DND-41 (cell line): ENCODE measurements at regions not wholly inside any gene's neighbourhood (a gene's known extent, or its start where the extent isn't known, plus 50 kb on each side); places are given as distances from the start of the nearest gene placed in this dataset.

Source experiments
- ATAC-seq: fragments of 200-7000 bp; cut with Tn5 transposase; 3 replicates; pipeline ENCODE4 v1.9.1; 2021; ENCODE audit warnings: low read depth; ENCODE audit not compliant: insufficient read depth
- DNase-seq: peaks from one replicate; pipeline ENCODE4 v3.0.0-alpha.2; 2020
- H2AFZ ChIP-seq: 2 replicates; pipeline ENCODE4 v1.6.0; 2012; ENCODE audit warnings: low read depth, low read length
- H3K27ac ChIP-seq: 2 replicates; pipeline ENCODE4 v1.5.1; 2012; ENCODE audit warnings: low read length, inconsistent platforms
- H3K27me3 ChIP-seq: fragments of 200-600 bp; sonication (generic); 2 replicates; pipeline ENCODE4 v1.6.0; 2012; ENCODE audit warnings: low read length, mild to moderate bottlenecking, inconsistent platforms; ENCODE audit not compliant: insufficient read depth, poor library complexity
- H3K36me3 ChIP-seq: 2 replicates; pipeline ENCODE4 v1.5.1; 2012; ENCODE audit warnings: low read length, inconsistent platforms; ENCODE audit not compliant: insufficient read depth
- H3K4me1 ChIP-seq: 2 replicates; pipeline ENCODE4 v1.5.1; 2012; ENCODE audit warnings: mild to moderate bottlenecking, low read length; ENCODE audit not compliant: insufficient read depth
- H3K4me2 ChIP-seq: 2 replicates; pipeline ENCODE4 v1.6.0; 2012; ENCODE audit warnings: mild to moderate bottlenecking, moderate library complexity, low read length, inconsistent platforms; ENCODE audit not compliant: insufficient read depth
- H3K4me3 ChIP-seq, 2 experiments: fragments of 200-600 bp in 1 of 2; shearing (Covaris generic) in 1 of 2; 2 replicates each; pipeline ENCODE4 v1.5.1; 2012 to 2016; ENCODE audit warnings: inconsistent platforms in 2 of 2, low read length in 2 of 2, mild to moderate bottlenecking in 2 of 2, low read depth in 1 of 2, moderate library complexity in 1 of 2
- H3K79me2 ChIP-seq: 2 replicates; pipeline ENCODE4 v1.6.0; 2012; ENCODE audit warnings: low read length, inconsistent platforms; ENCODE audit not compliant: insufficient read depth
- H3K9ac ChIP-seq: 2 replicates; pipeline ENCODE4 v1.6.0; 2012; ENCODE audit warnings: low read depth, mild to moderate bottlenecking, inconsistent platforms, low read length, moderate library complexity
- H3K9me3 ChIP-seq: 2 replicates; pipeline ENCODE4 v1.5.1; 2012; ENCODE audit warnings: low read length, moderate library complexity, mild to moderate bottlenecking, inconsistent platforms; ENCODE audit not compliant: insufficient read depth, severe bottlenecking
- H4K20me1 ChIP-seq: 2 replicates; pipeline ENCODE4 v1.6.0; 2012; ENCODE audit warnings: low read length; ENCODE audit not compliant: insufficient read depth
- EZH2 ChIP-seq: IDR thresholded peaks from 3 replicates; pipeline ENCODE4 v1.6.1; 2012; ENCODE audit warnings: borderline replicate concordance, low read depth, mild to moderate bottlenecking, moderate library complexity, low read length, inconsistent platforms; ENCODE audit not compliant: severe bottlenecking
- TF ChIP-seq, protein P1 (sequence below): IDR thresholded peaks from 2 replicates; pipeline ENCODE4 v1.5.1; 2012; ENCODE audit warnings: borderline replicate concordance, low read length, moderate library complexity, mild to moderate bottlenecking; ENCODE audit not compliant: poor library complexity, severe bottlenecking; ENCODE audit errors: extremely low read depth

DNA sequence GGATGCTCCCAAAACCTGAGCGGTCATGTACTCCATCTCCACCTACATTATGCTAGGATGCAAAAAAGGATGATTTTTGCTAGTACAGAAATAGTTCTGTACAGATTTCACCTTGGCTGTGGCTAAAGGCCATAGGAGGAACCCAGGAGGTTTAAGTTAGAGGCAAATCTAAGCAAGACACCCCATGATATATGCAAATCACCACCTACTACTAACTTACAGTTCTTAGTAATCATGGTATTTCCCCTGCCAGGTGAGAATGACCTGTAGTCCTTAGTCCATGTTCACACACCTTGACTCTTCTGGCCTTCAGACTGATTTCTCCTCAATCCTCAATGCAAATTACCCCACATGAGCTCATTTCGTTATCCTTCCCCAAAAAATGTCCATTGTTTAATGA lies 154.2 kb downstream of the IMPG2 start:
- Histone ChIP-seq H3K4me2 (no peak overlapping the region), H3K4me3 (no peak overlapping the region), H3K9me3 (no peaks in the 10 kb centered on the region), H3K79me2 (no peaks in the 10 kb centered on the region), H4K20me1 (no peaks in the 10 kb centered on the region), H3K27me3 (no peaks in the 10 kb centered on the region), H3K27ac (no peak overlapping the region), H3K9ac (no peak overlapping the region), H3K36me3 (no peaks in the 10 kb centered on the region), H2AFZ (no peak overlapping the region), H3K4me1 (no peaks in the 10 kb centered on the region)
- TF ChIP-seq, protein P1, sequence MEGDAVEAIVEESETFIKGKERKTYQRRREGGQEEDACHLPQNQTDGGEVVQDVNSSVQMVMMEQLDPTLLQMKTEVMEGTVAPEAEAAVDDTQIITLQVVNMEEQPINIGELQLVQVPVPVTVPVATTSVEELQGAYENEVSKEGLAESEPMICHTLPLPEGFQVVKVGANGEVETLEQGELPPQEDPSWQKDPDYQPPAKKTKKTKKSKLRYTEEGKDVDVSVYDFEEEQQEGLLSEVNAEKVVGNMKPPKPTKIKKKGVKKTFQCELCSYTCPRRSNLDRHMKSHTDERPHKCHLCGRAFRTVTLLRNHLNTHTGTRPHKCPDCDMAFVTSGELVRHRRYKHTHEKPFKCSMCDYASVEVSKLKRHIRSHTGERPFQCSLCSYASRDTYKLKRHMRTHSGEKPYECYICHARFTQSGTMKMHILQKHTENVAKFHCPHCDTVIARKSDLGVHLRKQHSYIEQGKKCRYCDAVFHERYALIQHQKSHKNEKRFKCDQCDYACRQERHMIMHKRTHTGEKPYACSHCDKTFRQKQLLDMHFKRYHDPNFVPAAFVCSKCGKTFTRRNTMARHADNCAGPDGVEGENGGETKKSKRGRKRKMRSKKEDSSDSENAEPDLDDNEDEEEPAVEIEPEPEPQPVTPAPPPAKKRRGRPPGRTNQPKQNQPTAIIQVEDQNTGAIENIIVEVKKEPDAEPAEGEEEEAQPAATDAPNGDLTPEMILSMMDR: no peak
- no peak for TF ChIP-seq EZH2
- ATAC-seq (no peak), DNase-seq (no peak)

DNA sequence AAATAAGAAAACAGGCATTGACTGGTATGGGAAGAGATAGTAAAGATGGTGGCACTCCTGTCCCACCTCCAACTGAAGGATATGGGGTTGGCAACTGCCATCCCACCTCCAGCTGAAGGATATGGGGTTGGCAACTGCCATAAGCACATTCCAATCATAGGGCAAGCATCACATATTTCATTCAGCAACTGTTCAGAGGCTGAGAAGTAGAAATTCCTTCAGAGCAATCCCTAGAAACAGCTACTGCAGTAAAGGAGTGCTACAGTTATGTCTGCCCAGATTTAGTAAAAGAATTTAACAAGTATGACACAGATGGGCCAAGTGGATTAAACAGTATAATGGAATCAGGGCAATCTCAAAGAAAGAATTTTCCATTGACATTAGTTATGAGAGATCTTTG lies 156.8 kb downstream of the IMPG2 start:
- Histone ChIP-seq H3K27me3 (no peaks in the 10 kb centered on the region), H3K4me1 (no peaks in the 10 kb centered on the region), H3K9ac (no peak overlapping the region), H3K36me3 (no peaks in the 10 kb centered on the region), H3K27ac (no peak overlapping the region), H4K20me1 (no peaks in the 10 kb centered on the region), H3K79me2 (no peaks in the 10 kb centered on the region), H3K9me3 (no peaks in the 10 kb centered on the region), H3K4me3 (no peak overlapping the region), H3K4me2 (no peak overlapping the region), H2AFZ (no peak overlapping the region)
- TF ChIP-seq, protein P1: no peak
- TF ChIP-seq EZH2: no peak
- no peak for ATAC-seq
- DNase-seq: no peak

DNA sequence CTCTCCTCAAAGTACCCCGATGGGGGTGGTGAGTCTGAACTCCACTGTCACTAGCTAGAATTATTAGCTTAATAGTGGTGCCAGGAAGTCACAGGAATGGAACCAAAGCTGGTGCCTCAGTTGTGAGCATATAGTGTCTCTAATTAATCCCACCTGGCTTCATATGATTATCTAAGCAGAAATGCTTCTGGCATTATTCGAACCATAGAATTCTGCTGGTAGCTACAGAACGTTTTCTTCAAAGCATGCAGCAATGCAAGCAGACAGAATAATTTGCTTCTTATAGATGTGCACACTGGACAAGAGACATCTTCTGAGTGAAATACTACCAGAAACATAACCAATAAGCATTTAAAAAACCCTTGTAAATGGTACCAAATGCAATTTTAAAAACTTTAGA lies 160.9 kb downstream of the IMPG2 start:
- peaks cover 5% of the 10 kb centered on the region for H3K27me3 ChIP-seq
- no peak for ATAC-seq
- no peaks in the 10 kb centered on the region for H3K36me3 ChIP-seq
- H3K9me3 ChIP-seq: no peaks in the 10 kb centered on the region
- H3K4me1 ChIP-seq: no peaks in the 10 kb centered on the region
- H3K4me3 ChIP-seq: no peak overlapping the region
- H3K79me2 ChIP-seq: no peaks in the 10 kb centered on the region
- no peak for DNase-seq
- no peak overlapping the region for H3K9ac ChIP-seq
- no peaks in the 10 kb centered on the region for H4K20me1 ChIP-seq
- H3K27ac ChIP-seq: no peak overlapping the region
- H3K4me2 ChIP-seq: no peak overlapping the region
- no peak overlapping the region for H2AFZ ChIP-seq
- TF ChIP-seq EZH2: no peak
- TF ChIP-seq, protein P1: no peak

DNA sequence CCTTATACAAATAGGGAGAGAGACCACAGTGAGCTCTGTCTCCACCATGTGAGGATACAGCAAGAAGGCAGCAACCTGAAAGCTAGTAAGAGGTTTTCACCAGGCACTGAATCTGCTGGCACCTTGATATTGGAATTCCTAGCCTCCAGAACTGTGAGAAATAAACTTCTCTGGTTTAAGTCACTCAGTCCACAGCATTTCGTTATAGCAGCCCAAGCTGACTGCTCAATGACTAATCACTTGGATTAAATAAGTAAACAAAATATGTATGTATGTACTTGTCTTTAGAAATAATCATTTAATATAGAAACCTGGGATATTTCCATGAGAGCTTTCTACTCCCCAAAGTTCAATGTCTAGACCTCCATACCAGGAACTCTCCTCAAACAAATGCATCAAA lies 162.0 kb downstream of the IMPG2 start:
- no peak overlapping the region for H2AFZ ChIP-seq
- no peak overlapping the region for H3K27ac ChIP-seq
- H3K9ac ChIP-seq: no peak overlapping the region
- ATAC-seq (no peak), DNase-seq (no peak)
- no peaks in the 10 kb centered on the region for H4K20me1 ChIP-seq
- H3K4me1 ChIP-seq: no peaks in the 10 kb centered on the region
- H3K4me3 ChIP-seq: no peak overlapping the region
- H3K79me2 ChIP-seq: no peaks in the 10 kb centered on the region
- H3K4me2 ChIP-seq: no peak overlapping the region
- H3K36me3 ChIP-seq: no peaks in the 10 kb centered on the region
- H3K9me3 ChIP-seq: no peaks in the 10 kb centered on the region
- peaks cover 5% of the 10 kb centered on the region for H3K27me3 ChIP-seq
- no peak for TF ChIP-seq EZH2
- TF ChIP-seq, protein P1: no peak
